ENCODE measurements at regions not wholly inside any gene's neighbourhood (a gene's known extent, or its start where the extent isn't known, plus 50 kb on each side); places are given as distances from the start of the nearest gene placed in this dataset.
A peak's percentile ranks its signal among the peaks of the same experiment; 100 is the strongest.

GRCh38 chr4:181687116-181687515, 556.1 kb upstream of the TENM3 start:
- Mint-ChIP-seq H3K4me1 (ENCODE audit: unreplicated experiment) (peaks cover 66% of the 10 kb centered on the region), H3K36me3 (ENCODE audit: unreplicated experiment) (no peaks in the 10 kb centered on the region), H3K4me3 (ENCODE audit: unreplicated experiment) (no peak overlapping the region), H3K27me3 (ENCODE audit: unreplicated experiment) (no peaks in the 10 kb centered on the region), H3K9me3 (ENCODE audit: unreplicated experiment) (peaks cover 4% of the 10 kb centered on the region), H3K27ac (ENCODE audit: unreplicated experiment) (peak overlapping the region; percentile 87)
- no peak for DNase-seq (ENCODE audit: extremely low spot score, unreplicated experiment)
- TF ChIP-seq CTCF (IDR thresholded peaks at IDR 0.05): no peak

- DNase-seq (ENCODE audit: extremely low spot score, unreplicated experiment): no peak
- Mint-ChIP-seq H3K9me3 (ENCODE audit: unreplicated experiment) (no peaks in the 10 kb centered on the region), H3K36me3 (ENCODE audit: unreplicated experiment) (no peaks in the 10 kb centered on the region), H3K27ac (ENCODE audit: unreplicated experiment) (peak overlapping the region; percentile 87), H3K4me1 (ENCODE audit: unreplicated experiment) (peaks cover 58% of the 10 kb centered on the region), H3K27me3 (ENCODE audit: unreplicated experiment) (no peaks in the 10 kb centered on the region), H3K4me3 (ENCODE audit: unreplicated experiment) (no peak overlapping the region)
- no peak for TF ChIP-seq CTCF (IDR thresholded peaks at IDR 0.05)
Observed at GRCh38 chr4:181688432-181688831, 554.8 kb upstream of the TENM3 start.

GRCh38 chr4:181688872-181689271, 554.3 kb upstream of the TENM3 start:
- no peak for TF ChIP-seq CTCF (IDR thresholded peaks at IDR 0.05)
- Mint-ChIP-seq H3K27ac (ENCODE audit: unreplicated experiment) (peak overlapping the region; percentile 87), H3K36me3 (ENCODE audit: unreplicated experiment) (no peaks in the 10 kb centered on the region), H3K4me1 (ENCODE audit: unreplicated experiment) (peaks cover 54% of the 10 kb centered on the region), H3K27me3 (ENCODE audit: unreplicated experiment) (no peaks in the 10 kb centered on the region), H3K9me3 (ENCODE audit: unreplicated experiment) (no peaks in the 10 kb centered on the region), H3K4me3 (ENCODE audit: unreplicated experiment) (no peak overlapping the region)
- no peak for DNase-seq (ENCODE audit: extremely low spot score, unreplicated experiment)

- Mint-ChIP-seq H3K4me1 (ENCODE audit: unreplicated experiment) (peaks cover 39% of the 10 kb centered on the region), H3K27ac (ENCODE audit: unreplicated experiment) (no peak overlapping the region), H3K4me3 (ENCODE audit: unreplicated experiment) (no peak overlapping the region), H3K36me3 (ENCODE audit: unreplicated experiment) (no peaks in the 10 kb centered on the region), H3K9me3 (ENCODE audit: unreplicated experiment) (no peaks in the 10 kb centered on the region), H3K27me3 (ENCODE audit: unreplicated experiment) (no peaks in the 10 kb centered on the region)
- TF ChIP-seq CTCF (IDR thresholded peaks at IDR 0.05): no peak
- DNase-seq (ENCODE audit: extremely low spot score, unreplicated experiment): no peak
Observed at GRCh38 chr4:181690498-181690897, 552.7 kb upstream of the TENM3 start.

GRCh38 chr4:181692965-181693364, 550.2 kb upstream of the TENM3 start:
- H3K27ac Mint-ChIP-seq (ENCODE audit: unreplicated experiment): no peak overlapping the region
- DNase-seq (ENCODE audit: extremely low spot score, unreplicated experiment): no peak
- TF ChIP-seq CTCF (IDR thresholded peaks at IDR 0.05): no peak
- no peaks in the 10 kb centered on the region for H3K9me3 Mint-ChIP-seq (ENCODE audit: unreplicated experiment)
- no peaks in the 10 kb centered on the region for H3K36me3 Mint-ChIP-seq (ENCODE audit: unreplicated experiment)
- no peak overlapping the region for H3K4me3 Mint-ChIP-seq (ENCODE audit: unreplicated experiment)
- H3K27me3 Mint-ChIP-seq (ENCODE audit: unreplicated experiment): no peaks in the 10 kb centered on the region
- H3K4me1 Mint-ChIP-seq (ENCODE audit: unreplicated experiment): peaks cover 16% of the 10 kb centered on the region

Measured in osteocyte (in vitro differentiated cells).